DMS79 (cell line): ENCODE measurements at regions not wholly inside any gene's neighbourhood (a gene's known extent, or its start where the extent isn't known, plus 50 kb on each side); places are given as distances from the start of the nearest gene placed in this dataset.

ENCODE experiments used
- DNase-seq: peaks from one replicate; lab custom pipeline; 2025; lab: John Stamatoyannopoulos, UW

DNA sequence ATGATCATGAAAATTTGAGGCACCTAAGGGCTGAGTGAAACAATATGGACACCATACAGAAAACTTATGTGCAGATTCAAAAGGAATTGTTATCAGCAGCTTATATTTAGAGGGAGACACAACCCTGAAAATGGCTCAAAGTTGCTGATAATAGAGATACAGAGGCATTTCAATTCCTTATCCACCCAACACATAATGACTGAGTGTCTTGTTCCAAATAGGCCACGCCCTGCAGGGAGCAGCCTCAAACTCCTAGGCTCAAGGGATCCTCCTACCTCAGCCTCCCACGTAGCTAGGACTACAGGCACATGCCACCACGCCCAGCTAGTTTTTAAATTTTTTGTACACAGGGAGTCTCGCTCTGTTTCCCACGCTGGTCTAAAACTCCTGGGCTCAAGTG is 79.0 kb downstream of the LBH start:
- no peak for DNase-seq

DNA sequence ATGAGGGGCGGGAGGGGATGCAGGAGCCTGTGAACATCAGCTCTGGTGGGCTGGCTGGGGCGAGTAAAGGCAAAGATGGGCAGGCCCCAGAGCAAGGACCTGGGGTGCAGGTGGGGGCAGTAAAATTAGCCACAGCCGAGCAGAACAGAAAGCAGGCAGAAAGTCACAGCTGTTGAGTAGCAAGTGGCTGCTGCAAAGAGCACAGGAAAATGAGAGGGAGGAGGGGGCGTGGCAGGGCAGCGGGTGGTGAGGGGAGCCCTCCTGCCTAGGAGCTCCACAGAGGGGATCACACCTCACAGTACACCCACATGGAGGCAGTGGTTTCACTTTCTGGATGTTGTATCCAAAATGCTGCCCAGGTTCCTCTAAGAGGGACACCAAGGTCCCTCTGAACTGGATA is 79.6 kb downstream of the LBH start:
- DNase-seq: no peak

GRCh38 chr2:30311711-30312110 is 80.4 kb downstream of the LBH start:
- no peak for DNase-seq

- DNase-seq: no peak
These were observed 81.6 kb downstream of the LBH start for GRCh38 chr2:30312916-30313315.

GRCh38 chr2:30314981-30315380 is 83.6 kb downstream of the LBH start:
- no peak for DNase-seq

DNA sequence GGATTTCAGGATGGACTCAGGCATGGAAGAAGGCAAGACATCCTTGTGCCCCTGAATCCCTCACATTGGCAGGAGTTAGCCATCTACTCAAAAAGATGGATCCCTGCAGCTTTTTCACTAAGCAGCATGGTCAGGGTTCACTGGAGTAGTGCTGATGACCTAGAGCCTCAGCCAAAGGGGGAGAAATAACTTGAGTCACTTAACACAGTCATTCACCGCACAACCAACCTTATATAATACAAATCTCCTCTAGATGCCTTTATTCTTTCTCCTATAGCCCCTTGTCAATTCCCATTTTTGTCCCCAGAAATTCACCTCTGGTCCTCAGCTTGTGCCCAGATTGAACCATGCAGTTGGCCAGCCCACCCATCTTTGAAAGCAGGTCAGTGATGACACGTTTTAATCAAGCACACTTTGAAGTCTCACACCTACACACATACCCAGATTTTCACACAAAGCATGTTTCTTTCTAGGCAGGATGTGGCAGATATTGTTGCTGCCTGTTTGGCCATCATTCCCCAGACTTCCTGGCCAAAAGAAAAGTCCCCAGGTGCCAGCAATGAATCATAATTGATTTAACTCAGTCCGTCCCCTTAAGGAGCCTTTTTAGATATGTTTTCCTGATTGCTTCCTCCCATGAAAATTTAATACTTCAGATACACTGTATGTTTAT is 84.2 kb downstream of the LBH start:
- no peak for DNase-seq

GRCh38 chr2:30316408-30316807 is 85.1 kb downstream of the LBH start:
- DNase-seq: no peak

GRCh38 chr2:30318987-30319782 is 87.9 kb downstream of the LBH start:
- DNase-seq: no peak

DNA sequence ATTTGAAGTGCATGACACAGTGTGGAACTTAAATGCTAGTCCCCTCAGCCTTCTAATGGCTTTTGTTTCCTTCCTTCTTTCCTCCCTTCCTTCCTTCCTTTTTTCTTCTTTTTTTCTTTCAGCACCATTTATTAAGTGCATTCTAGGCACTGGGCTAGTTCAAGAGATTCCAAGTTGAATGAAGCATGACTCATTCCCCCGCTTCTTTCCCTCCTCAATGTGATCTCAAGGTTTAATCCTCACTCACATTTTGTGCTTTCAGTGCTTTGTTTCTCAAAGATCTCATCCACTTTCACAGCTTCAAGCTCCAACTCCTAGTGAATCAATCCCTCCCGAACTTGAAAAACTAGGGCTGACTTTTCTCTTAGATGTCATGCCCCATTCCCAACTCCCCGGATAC is 90.1 kb downstream of the LBH start:
- DNase-seq: no peak

DNA sequence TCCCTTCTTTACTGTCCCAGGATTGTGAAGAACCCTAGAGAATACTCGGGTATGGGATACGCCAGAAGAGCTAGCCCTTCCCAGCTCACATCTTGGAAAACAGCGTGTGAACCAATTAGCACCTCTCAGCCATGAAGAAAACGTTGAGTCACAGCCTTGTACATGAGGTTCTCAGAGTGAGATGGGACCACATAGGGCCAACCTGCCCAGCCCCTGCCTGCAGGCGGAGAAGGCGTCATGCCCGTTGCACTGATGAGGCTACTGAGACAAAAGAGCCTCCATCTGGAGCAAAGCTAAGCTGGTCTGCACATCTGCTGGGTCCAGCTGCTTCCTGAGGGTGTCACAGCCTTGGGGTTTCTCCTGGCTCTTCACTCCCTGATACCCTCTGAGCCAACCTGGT is 92.2 kb downstream of the LBH start:
- DNase-seq: no peak

DNA sequence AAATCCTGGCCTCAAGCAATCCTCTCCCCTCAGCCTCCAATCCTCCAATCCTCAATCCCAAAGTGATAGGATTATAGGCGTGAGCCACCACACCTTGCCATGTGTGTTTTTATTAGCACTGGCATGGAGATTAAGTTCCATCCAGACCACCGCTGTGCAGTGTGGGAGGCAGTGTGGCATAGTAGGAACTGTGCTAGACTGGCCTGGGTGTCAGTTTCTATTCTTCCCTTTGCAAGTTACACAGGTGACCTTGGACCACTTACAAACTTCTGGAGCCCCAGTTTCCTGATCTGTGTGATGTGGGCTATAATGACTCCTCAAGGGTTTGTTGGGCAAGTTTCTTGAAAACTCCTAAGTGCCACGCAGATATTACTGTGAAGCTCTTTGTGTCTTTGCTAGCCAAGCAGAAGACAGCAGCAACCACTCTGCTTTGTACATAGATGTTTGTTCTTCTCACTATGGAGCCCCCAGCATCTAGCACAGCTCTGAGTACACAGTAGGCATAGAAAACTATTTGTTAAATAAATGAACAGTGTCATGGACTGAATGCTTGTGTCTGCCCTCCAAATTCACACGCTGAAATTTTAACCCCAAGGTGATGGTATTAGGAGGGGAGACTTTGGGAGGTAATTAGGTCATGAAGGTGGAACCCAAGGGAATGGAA is 93.0 kb downstream of the LBH start:
- no peak for DNase-seq

GRCh38 chr2:30325600-30326328 is 94.4 kb downstream of the LBH start:
- no peak for DNase-seq

- DNase-seq: no peak
These were observed 95.2 kb downstream of the LBH start for GRCh38 chr2:30326497-30326896.

- no peak for DNase-seq
These were observed 99.7 kb downstream of the LBH start for GRCh38 chr2:30331038-30331437.

GRCh38 chr2:30331869-30332268 is 100.5 kb downstream of the LBH start:
- DNase-seq: no peak

DNA sequence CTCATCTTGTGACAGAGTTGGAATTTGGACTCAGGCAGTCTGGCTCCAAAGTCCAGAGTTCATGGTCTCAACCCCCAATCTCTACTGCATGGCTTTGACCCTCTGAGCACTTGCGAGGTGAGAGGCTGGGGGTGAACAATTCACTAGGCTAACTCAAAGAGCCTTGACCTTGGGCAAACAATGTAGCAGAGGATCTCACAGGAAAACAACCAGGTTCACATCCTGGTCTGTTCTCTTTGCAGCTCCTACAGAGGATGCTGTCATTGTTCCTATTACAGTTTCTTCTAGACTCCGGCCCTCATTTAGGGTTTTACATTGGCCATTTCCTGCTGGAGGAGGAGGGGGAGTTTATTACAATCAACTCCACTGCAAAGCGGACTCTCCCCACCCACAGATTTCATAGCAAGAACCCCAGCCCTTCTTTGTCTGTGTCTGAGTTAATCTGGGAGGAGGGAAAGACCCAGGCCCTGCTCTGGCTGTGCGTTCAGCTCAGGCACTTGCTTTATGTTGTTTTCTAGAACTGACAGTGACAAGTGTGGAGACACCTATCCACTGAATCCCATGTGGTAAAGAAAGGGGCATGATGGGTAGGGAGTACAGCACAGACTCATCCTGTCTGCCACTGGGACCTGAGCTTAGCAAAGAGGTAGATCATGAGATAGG is 101.6 kb downstream of the LBH start:
- DNase-seq: no peak

DNA sequence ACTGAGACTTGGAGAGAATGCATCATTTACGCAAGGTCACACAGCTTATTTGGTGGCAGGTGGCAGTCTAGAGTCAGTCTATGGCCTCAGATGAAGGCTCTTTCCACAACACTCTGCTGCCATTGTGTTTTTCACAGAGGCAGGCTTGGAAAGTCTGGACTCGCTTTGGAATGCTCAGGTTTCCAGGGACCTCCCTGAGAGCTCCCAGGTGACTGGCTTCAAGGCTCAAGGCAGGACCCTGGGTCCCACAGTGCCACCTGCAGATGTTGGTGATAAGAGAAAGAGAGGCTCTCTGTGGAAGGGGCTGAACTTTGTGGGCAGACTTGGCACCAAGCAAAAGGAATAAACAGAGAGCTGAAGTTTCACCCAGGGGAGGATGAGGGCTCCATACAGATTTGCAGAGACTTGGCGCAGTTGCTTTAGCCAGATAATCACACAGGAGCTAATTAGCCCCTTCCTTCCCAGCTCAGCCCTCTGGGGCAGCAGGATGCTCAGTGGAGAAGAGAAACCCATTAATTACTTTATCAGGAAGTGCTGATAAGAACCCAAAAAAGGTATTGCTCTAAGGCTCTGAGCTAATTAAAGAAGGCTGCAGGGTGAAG is 103.5 kb downstream of the LBH start:
- DNase-seq: no peak

GRCh38 chr2:30336084-30336483 is 104.8 kb downstream of the LBH start:
- no peak for DNase-seq

GRCh38 chr2:30336978-30337841 is 105.9 kb downstream of the LBH start:
- DNase-seq: no peak

DNA sequence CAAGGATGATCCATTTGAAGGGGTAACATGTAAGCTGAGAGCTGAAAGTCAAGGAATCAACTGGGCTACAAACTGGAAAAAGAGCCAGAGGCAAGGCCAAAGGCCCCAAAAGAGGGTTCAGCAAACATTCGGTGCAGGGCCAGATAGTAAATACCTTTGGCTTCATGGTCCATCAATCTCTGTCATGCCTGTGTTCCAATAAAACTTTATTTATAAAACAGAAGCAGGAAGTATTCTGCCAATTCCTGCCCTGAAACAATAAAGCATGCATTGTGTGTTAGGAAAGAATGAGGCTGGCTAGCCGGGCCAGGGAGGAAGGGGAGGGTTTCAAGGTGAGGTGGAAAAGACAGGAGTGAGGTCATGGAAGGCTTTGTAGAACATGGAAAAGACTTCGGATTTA is 107.1 kb downstream of the LBH start:
- DNase-seq: no peak

GRCh38 chr2:30339071-30339470 is 107.7 kb downstream of the LBH start:
- DNase-seq: no peak
